Heart left ventricle (tissue), 13 donors: ENCODE measurements at regions not wholly inside any gene's neighbourhood (a gene's known extent, or its start where the extent isn't known, plus 50 kb on each side); places are given as distances from the start of the nearest gene placed in this dataset.

Experiments used
- POLR2A ChIP-seq, 2 donors: fragments of 450-650 bp; IDR thresholded peaks; one replicate each; pipeline ENCODE4 v1.6.1; 2017; ENCODE audit warnings: antibody characterized with exemption in 2 of 2, mild to moderate bottlenecking in 2 of 2, moderate library complexity in 2 of 2
- TF ChIP-seq, protein P1 (sequence below), 12 donors: fragments of 200-600 bp; sonication (generic) in 4 of 12; IDR thresholded peaks; one replicate each; pipeline versions ENCODE4 v1.5.0 to v1.8.0; 2018 to 2022; ENCODE audit warnings: antibody characterized with exemption in 12 of 12, mild to moderate bottlenecking in 5 of 12
- donor health status: ischemic (EF 13 %, LVEDD 7.1; RV severe dilation, severe dysfunction).
- donor health status: DM: no; HTN: yes; CAD: no.
- donor health status: DM: no; HTN: no; CAD: no.
- donor health status: ischemic (EF 25% LVEDD 6.9; RV normal size, moderate dysfunction).
- donor health status: ischemic (EF 25% LVEDD 5.7; RV mildly dilated, moderate dysfunction).
- donor health status: ischemic (EF 35%, LVEDD 5.7; RV mildly dilated, moderate dysfunction).
- donor health status: nonischemic (EF 11% LVEDD 7.7; RV severe dilation, severe dysfunction).
- donor health status: DM: yes; HTN: yes; CAD: no.
- donor health status: PGD.
- donor health status: ischemic (EF 29% LVEDD 5.4; RV normal size, mild dysfunction).
- donor health status: nonischemic (EF 23%, LVEDD 6.1; RV moderate dilation, normal function).

DNA sequence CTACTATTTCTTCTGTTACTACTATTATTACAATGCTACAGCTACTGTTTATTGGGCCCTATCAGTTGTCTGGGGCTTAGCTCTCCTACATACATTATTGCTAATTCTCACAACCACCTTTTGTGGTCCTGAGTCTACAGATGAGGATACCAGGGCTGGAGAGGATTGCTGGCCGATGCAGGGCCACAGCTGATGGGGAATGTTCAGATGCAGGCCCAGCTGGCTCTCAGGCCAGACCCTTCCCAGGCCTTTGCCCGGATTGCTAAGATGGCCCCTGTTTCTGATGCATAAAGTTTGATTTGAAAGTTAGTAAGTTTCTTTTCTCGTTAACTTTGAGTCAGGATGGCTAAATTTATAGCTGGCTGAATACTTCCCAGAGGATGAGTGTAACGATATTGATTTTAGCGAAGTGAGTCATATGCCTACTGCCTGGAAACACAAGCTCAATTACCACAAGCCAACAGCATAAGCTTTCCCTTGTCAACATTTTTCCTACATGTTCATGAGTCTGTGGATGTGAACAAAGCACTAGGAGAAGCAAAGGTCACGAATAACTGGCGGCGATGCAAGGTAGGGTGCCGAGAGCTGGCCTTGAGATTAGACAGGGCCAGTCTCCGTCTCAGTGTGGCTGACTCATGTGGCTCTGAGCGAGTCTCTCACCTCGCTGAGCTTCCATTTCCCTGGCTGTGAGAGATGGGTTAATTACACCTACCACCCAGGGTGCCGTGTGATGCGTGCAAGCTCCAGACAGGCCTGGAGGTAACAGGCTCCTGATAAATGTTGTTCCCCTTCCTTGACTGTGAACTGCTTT, 111.0 kb downstream of the BEGAIN start:
- TF ChIP-seq, protein P1, sequence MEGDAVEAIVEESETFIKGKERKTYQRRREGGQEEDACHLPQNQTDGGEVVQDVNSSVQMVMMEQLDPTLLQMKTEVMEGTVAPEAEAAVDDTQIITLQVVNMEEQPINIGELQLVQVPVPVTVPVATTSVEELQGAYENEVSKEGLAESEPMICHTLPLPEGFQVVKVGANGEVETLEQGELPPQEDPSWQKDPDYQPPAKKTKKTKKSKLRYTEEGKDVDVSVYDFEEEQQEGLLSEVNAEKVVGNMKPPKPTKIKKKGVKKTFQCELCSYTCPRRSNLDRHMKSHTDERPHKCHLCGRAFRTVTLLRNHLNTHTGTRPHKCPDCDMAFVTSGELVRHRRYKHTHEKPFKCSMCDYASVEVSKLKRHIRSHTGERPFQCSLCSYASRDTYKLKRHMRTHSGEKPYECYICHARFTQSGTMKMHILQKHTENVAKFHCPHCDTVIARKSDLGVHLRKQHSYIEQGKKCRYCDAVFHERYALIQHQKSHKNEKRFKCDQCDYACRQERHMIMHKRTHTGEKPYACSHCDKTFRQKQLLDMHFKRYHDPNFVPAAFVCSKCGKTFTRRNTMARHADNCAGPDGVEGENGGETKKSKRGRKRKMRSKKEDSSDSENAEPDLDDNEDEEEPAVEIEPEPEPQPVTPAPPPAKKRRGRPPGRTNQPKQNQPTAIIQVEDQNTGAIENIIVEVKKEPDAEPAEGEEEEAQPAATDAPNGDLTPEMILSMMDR (IDR thresholded peaks at IDR 0.05) = no peak
- TF ChIP-seq POLR2A (IDR thresholded peaks at IDR 0.05) = no peak
